Activated naive CD8-positive, alpha-beta T cell treated with anti-CD3 and anti-CD28 coated beads, Interleukin-2, amount 10 ng/mL, durations not matched to agents 7 days and 5 days (primary cell): ENCODE measurements at regions not wholly inside any gene's neighbourhood (a gene's known extent, or its start where the extent isn't known, plus 50 kb on each side); places are given as distances from the start of the nearest gene placed in this dataset.
"Not testable (repeated sequence)": the region's sequence is repeated elsewhere in the genome, so short reads cannot be mapped to it uniquely, and the experiment has no call there.

Experiments used
- ATAC-seq: fragments of 150-1000 bp; cut with Tn5 transposase; one replicate; pipeline ENCODE4 v1.10.0; 2021; ENCODE audit warnings: low read depth, moderate library complexity
- POLR2A ChIA-PET: fragments of 350-600 bp; sonication (Branson Sonifier 250); formaldehyde crosslinking; loops from one replicate; lab custom pipeline; 2021; ENCODE audit warnings: antibody characterized with exemption; lab: Charles Lee
- DNase-seq: peaks from one replicate; pipeline ENCODE4 v3.0.0; 2021
- H3K27ac Mint-ChIP-seq: one replicate; pipeline ENCODE4 v1.8.0; 2022; ENCODE audit warnings: mild to moderate bottlenecking, mixed read lengths
- H3K27me3 Mint-ChIP-seq: one replicate; pipeline ENCODE4 v1.8.0; 2022; ENCODE audit warnings: mild to moderate bottlenecking, moderate library complexity, mixed read lengths
- H3K36me3 Mint-ChIP-seq: one replicate; pipeline ENCODE4 v1.8.0; 2021; ENCODE audit warnings: mild to moderate bottlenecking, mixed read lengths
- H3K4me1 Mint-ChIP-seq: one replicate; pipeline ENCODE4 v1.8.0; 2021; ENCODE audit warnings: mixed read lengths
- H3K4me3 Mint-ChIP-seq: one replicate; pipeline ENCODE4 v1.8.0; 2022; ENCODE audit warnings: mild to moderate bottlenecking, moderate library complexity, mixed read lengths
- H3K9me3 Mint-ChIP-seq: one replicate; pipeline ENCODE4 v1.8.0; 2021; ENCODE audit warnings: mixed read lengths

DNA sequence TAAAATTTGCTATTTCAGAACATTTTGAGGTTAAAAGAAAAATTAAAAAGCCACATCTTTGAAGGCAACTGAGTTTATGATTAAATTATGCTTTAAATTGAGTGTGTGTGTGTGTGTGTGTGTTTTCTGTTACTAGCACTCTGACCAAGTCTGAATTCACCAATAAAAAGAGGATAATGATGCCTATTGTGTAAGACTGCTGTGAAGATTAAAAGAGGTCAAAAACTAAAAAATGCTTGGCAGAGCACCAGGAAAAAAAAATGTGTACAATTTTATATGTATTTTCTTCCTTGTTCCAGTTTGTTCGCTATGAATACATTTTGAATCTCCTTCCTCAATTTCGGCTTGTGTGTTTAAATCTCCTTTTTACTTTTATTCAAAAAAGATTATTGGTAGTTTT, 316.6 kb upstream of the MAGI2 start:
- no peak for DNase-seq
- no peak overlapping the region for H3K27ac Mint-ChIP-seq
- H3K4me1 Mint-ChIP-seq = no peaks in the 10 kb centered on the region
- H3K4me3 Mint-ChIP-seq = no peak overlapping the region
- no peak for ATAC-seq
- H3K9me3 Mint-ChIP-seq = no peaks in the 10 kb centered on the region
- POLR2A ChIA-PET = no interaction called here
- H3K36me3 Mint-ChIP-seq = no peaks in the 10 kb centered on the region
- H3K27me3 Mint-ChIP-seq = no peaks in the 10 kb centered on the region

DNA sequence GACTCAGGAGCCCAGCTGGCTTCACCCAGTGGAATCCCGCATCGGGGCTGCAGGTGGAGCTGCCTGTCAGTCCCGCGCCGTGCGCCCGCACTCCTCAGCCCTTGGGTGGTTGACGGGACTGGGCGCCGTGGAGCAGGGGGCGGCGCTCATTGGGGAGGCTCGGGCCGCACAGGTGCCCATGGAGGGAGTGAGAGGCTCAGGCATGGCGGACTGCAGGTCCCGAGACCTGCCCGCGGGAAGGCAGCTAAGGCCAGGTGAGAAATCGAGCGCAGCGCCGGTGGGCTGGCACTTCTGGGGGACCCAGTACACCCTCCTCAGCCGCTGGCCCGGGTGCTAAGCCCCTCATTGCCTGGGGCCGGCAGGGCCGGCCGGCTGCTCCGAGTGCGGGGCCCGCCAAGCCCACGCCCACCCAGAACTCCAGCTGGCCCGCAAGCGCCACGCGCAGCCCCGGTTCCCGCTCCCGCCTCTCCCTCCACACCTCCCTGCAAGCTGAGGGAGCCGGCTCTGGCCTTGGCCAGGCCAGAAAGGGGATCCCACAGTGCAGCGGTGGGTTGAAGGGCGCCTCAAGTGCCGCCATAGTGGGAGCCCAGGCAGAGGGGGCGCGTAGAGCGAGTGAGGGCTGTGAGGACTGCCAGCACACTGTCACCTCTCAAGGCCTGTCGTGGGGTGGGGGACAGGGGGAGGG, 314.6 kb upstream of the MAGI2 start:
- H3K36me3 Mint-ChIP-seq, ATAC-seq, H3K27me3 Mint-ChIP-seq, H3K4me3 Mint-ChIP-seq, H3K4me1 Mint-ChIP-seq, H3K9me3 Mint-ChIP-seq, H3K27ac Mint-ChIP-seq, POLR2A ChIA-PET, DNase-seq: not testable (repeated sequence)

DNA sequence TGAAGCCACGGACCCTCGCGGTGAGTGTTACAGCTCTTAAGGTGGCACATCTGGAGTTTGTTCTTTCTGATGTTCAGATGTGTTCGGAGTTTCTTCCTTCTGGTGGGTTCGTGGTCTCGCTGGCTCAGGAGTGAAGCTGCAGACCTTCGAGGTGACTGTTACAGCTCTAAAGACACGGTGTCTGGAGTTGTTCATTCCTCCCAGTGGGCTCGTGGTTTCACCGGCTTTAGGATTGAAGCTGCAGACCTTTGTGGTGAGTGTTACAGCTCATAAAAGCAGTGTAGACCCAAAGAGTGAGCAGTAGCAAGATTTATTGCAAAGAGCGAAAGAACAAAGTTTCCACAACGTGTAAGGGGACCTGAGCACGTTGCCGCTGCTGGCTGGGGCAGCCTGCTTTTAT, 313.7 kb upstream of the MAGI2 start:
- H3K36me3 Mint-ChIP-seq, ATAC-seq, H3K27ac Mint-ChIP-seq, H3K4me1 Mint-ChIP-seq, H3K27me3 Mint-ChIP-seq, POLR2A ChIA-PET, H3K9me3 Mint-ChIP-seq, DNase-seq, H3K4me3 Mint-ChIP-seq: not testable (repeated sequence)

DNA sequence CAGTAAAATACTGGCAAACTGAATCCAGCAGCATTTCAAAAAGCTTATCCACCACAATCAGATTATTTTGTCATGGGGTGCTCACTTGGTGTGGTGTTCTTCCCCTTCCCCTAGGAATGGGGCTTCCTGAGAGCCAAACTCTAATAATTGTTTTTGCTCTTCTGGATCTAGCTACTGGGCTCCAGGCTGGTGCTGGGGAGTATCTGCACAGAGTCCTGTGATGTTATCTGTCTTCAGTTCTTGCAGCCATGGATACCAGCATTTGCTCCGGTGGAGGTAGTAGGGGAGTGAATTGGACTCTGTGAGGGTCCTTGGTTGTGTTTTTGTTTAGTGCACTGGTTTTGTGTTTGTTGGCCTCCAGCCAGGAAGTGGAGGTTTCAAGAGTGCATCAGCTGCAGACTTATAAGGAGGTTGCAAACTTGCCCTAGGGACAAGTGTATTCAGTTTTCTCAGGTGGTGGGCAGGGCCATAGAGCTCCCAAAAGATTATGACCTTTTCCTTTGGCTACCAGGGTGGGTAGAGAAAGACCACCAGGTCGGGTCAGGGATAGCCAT, 308.5 kb upstream of the MAGI2 start:
- H3K9me3 Mint-ChIP-seq = peaks cover 2% of the 10 kb centered on the region
- H3K27ac Mint-ChIP-seq = no peak overlapping the region
- no peak for DNase-seq
- peaks cover 2% of the 10 kb centered on the region for H3K27me3 Mint-ChIP-seq
- no peaks in the 10 kb centered on the region for H3K36me3 Mint-ChIP-seq
- no peaks in the 10 kb centered on the region for H3K4me1 Mint-ChIP-seq
- POLR2A ChIA-PET = no interaction called here
- H3K4me3 Mint-ChIP-seq = no peak overlapping the region
- no peak for ATAC-seq

DNA sequence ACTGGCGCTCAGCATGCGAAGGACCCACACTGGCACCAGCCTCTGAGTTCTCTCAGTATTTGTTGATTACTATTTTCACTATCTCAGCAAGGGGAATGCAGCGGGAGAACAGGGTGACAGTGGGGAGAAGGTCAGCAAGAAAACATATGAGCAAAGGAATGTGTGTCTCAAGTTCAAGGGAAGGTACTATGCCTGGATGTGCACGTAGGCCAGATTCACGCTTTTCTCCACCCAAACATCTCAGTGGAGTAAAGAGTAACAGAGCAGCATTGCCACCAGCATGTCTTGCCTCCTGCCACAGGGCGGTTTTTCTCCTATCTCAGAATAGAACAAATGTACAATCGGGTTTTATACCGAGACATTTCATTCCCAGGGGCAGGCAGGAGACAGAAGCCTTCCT, 297.5 kb upstream of the MAGI2 start:
- H3K27me3 Mint-ChIP-seq, POLR2A ChIA-PET: not testable (repeated sequence)

DNA sequence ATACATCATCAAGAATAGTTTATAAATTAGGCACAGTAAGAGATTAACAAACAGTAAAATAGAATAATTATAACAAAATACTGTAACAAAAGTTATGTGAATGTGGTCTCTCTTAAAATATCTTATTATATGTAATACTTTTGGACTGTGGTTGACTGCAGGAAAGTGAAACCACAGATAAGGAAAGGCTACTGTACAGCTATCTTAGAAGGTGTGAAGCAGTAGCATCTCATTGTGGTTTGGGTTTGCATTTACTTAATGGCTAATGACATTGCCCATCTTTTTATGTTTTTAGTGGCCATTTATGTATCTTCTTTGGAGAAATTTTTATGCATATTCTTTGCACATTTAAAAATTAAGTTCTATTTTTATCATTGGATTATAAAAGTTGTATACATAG, 296.4 kb upstream of the MAGI2 start:
- no peak overlapping the region for H3K4me3 Mint-ChIP-seq
- H3K36me3 Mint-ChIP-seq = no peaks in the 10 kb centered on the region
- no peak overlapping the region for H3K27ac Mint-ChIP-seq
- POLR2A ChIA-PET = no interaction called here
- H3K27me3 Mint-ChIP-seq = no peaks in the 10 kb centered on the region
- no peaks in the 10 kb centered on the region for H3K9me3 Mint-ChIP-seq
- no peak for DNase-seq
- H3K4me1 Mint-ChIP-seq = no peaks in the 10 kb centered on the region
- no peak for ATAC-seq

More for the DNA sequence above, 297.5 kb upstream of the MAGI2 start:
- peak overlapping the region; percentile 10 for H3K27ac Mint-ChIP-seq
- not testable (repeated sequence) for H3K36me3 Mint-ChIP-seq, H3K4me1 Mint-ChIP-seq, DNase-seq, H3K9me3 Mint-ChIP-seq, ATAC-seq, H3K4me3 Mint-ChIP-seq

DNA sequence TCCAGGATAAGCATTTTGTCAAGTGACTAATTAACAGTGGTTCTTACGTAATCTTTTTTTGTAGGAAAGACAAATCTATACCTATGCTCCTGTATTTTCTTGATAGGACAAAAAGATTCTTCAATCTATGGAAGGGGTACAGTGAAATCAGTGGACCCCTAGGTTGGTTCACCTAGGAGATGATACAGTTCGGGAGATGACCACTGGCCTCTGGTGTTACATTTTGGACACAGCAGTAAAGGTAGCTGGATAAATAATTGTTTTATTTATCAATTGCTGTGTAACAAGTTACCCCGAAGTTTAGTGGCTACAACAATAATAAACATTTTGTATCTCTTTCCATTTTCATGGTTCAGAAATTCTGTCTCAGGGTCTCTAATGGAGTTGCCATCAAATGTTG, 288.2 kb upstream of the MAGI2 start:
- DNase-seq = no peak
- Mint-ChIP-seq H3K36me3 (no peaks in the 10 kb centered on the region), H3K27ac (no peak overlapping the region), H3K4me3 (no peak overlapping the region), H3K9me3 (no peaks in the 10 kb centered on the region), H3K4me1 (no peaks in the 10 kb centered on the region), H3K27me3 (peaks cover 2% of the 10 kb centered on the region)
- POLR2A ChIA-PET = no interaction called here
- ATAC-seq = no peak

DNA sequence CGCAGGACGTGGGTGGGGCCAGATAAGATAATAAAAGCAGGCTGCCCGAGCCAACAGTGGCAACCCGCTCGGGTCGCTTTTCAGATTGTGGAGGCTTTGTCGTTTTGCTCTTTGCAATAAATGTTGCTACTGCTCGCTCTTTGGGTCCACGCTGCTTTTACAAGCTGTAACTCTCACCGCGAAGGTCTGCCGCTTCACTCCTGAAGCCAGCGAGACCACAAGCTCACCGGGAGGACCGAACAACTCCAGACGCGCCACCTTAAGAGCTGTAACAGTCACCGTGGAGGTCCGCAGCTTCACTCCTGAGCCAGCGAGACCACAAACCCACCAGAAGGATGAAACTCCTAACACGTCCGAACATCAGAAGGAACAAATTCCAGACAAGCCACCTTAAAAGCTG, 286.6 kb upstream of the MAGI2 start:
- Mint-ChIP-seq H3K4me3 (no peak overlapping the region), H3K9me3 (no peaks in the 10 kb centered on the region), H3K36me3 (no peaks in the 10 kb centered on the region), H3K4me1 (no peaks in the 10 kb centered on the region), H3K27ac (no peak overlapping the region), H3K27me3 (peaks cover 2% of the 10 kb centered on the region)
- ATAC-seq (no peak), DNase-seq (no peak)
- POLR2A ChIA-PET = no interaction called here

DNA sequence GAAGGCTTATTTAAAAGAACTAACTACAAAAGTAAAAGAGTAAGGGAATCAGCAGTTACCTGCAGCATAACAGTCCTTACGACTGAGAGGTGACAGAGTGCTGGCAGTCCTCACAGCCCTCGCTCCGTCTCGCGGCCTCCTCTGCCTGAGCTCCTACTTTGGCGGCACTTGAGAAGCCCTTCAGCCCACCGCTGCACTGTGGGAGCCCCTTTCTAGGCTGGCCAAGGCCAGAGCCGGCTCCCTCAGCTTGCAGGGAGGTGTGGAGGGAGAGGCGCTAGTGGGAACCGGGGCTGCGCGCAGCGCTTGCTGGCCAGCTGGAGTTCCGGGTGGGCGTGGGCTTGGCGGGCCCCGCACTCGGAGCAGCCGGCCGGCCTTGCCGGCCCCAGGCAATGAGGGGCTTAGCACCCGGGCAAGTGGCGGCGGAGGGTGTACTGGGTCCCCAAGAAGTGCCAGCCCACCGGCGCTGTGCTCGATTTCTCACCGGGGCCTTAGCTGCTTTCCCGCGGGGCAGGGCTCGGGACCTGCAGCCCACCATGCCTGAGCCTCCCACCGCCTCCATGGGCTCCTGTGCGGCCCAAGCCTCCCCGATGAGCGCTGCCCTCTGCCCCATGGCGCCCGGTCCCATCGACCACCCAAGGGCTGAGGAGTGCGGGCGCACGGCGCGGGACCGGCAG, 285.7 kb upstream of the MAGI2 start:
- H3K27me3 Mint-ChIP-seq, H3K9me3 Mint-ChIP-seq, H3K36me3 Mint-ChIP-seq, H3K4me3 Mint-ChIP-seq, POLR2A ChIA-PET, H3K4me1 Mint-ChIP-seq, ATAC-seq, H3K27ac Mint-ChIP-seq, DNase-seq: not testable (repeated sequence)

DNA sequence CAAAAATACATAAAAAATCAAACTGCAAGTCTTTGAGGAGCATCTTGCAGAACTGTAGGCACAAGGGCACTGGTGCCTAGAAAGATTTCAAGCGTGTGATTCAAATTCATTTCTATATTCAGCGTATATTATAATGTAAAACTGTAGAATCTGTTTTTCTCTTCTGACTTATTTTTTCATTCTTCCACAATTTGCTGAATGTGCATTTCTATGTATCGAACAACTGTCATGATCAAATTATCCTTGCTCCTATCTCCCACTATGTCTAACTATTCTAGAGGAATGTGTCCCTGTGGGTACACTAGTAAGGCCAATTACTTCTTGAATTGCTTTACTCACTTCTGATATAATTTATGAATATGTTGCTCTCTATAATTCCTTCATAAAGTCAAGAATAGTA, 283.0 kb upstream of the MAGI2 start:
- DNase-seq (no peak), ATAC-seq (no peak)
- H3K4me1 Mint-ChIP-seq = no peaks in the 10 kb centered on the region
- no peak overlapping the region for H3K27ac Mint-ChIP-seq
- no peak overlapping the region for H3K4me3 Mint-ChIP-seq
- peaks cover 2% of the 10 kb centered on the region for H3K9me3 Mint-ChIP-seq
- H3K36me3 Mint-ChIP-seq = no peaks in the 10 kb centered on the region
- POLR2A ChIA-PET = no interaction called here
- H3K27me3 Mint-ChIP-seq = no peaks in the 10 kb centered on the region

DNA sequence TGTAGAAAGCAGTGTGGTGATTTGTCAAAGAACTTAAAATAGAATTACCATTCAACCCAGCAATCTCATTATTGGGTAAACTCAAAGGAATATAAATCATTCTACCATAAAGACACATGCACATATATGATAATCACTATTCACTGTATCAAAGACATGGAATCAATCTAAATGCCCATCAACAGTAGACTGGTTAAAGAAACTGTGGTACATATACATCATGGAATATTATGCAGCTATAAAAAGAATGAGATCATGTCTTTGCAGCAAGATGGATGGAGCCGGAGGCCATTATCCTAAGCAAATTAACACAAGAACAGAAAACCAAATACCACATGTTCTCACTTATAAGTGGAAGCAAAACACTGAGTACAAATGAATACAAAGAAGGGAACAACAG, 281.5 kb upstream of the MAGI2 start:
- DNase-seq = no peak
- Mint-ChIP-seq H3K27ac (no peak overlapping the region), H3K4me1 (no peaks in the 10 kb centered on the region), H3K27me3 (no peaks in the 10 kb centered on the region), H3K4me3 (no peak overlapping the region), H3K36me3 (no peaks in the 10 kb centered on the region), H3K9me3 (peaks cover 2% of the 10 kb centered on the region)
- POLR2A ChIA-PET = no interaction called here
- no peak for ATAC-seq

DNA sequence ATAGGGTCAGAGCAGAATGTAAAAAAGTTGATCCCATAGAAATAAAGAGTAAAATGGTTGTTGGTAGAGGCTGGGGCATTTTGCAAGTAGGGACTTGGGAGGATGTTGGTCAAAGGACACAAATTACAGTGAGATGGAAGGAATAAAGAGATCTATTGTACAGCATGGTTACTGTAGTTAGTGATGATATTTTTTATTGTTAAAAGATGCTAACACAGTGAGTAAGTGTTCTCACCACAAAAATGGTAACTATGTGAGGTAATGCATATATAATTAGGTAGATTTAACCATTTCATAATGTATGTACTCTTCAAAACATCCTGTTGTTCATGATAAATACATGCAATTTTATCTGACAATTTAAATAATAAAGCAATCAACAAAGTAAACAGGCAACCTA, 280.7 kb upstream of the MAGI2 start:
- Mint-ChIP-seq H3K4me1 (no peaks in the 10 kb centered on the region), H3K4me3 (no peak overlapping the region), H3K27me3 (no peaks in the 10 kb centered on the region), H3K27ac (no peak overlapping the region), H3K9me3 (peaks cover 2% of the 10 kb centered on the region), H3K36me3 (no peaks in the 10 kb centered on the region)
- DNase-seq (no peak), ATAC-seq (no peak)
- POLR2A ChIA-PET = no interaction called here

DNA sequence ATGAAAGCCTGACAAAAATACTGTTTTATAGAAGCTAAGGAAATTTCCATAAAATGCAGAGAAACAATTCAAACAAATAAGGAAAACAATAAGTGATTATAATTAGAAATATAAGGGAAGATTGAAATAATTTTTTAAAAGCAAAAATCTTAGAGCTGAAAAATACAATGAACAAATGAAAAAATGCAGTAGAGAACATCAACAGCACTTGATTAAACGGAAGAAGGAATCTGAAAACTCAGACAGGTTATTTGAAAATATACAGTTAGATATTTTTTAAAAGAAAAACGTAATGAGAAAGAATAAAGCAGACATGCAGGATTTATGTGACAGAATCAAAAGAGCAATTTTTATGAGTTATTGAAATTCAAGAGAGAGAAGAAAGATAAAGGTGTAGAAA, 279.1 kb upstream of the MAGI2 start:
- no peak for DNase-seq
- H3K36me3 Mint-ChIP-seq = no peaks in the 10 kb centered on the region
- POLR2A ChIA-PET = no interaction called here
- H3K9me3 Mint-ChIP-seq = peaks cover 3% of the 10 kb centered on the region
- ATAC-seq = no peak
- no peak overlapping the region for H3K4me3 Mint-ChIP-seq
- no peaks in the 10 kb centered on the region for H3K27me3 Mint-ChIP-seq
- no peak overlapping the region for H3K27ac Mint-ChIP-seq
- no peaks in the 10 kb centered on the region for H3K4me1 Mint-ChIP-seq

DNA sequence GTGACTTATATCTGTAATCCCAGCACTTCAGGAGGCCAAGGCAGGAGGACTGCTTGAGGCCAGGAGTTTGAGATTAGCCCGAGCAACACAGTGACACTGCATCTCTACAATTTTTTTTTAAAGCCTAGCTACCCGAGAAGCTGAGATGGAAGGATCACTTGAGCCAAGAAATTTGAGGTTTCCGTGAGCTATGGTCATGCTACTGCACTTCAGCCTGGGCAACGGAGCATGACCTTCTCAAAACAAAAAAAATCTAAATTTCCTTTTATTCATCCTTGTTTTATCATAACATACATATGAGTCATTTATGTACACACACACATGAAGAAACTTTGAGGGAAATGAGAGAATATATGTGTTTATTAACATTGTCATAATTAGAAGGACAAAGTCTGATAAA, 277.5 kb upstream of the MAGI2 start:
- POLR2A ChIA-PET = no interaction called here
- no peak overlapping the region for H3K27ac Mint-ChIP-seq
- no peak overlapping the region for H3K4me3 Mint-ChIP-seq
- DNase-seq (no peak), ATAC-seq (no peak)
- no peaks in the 10 kb centered on the region for H3K27me3 Mint-ChIP-seq
- peaks cover 3% of the 10 kb centered on the region for H3K9me3 Mint-ChIP-seq
- no peaks in the 10 kb centered on the region for H3K36me3 Mint-ChIP-seq
- H3K4me1 Mint-ChIP-seq = no peaks in the 10 kb centered on the region
